DOHH2 (cell line): ENCODE measurements at regions not wholly inside any gene's neighbourhood (a gene's known extent, or its start where the extent isn't known, plus 50 kb on each side); places are given as distances from the start of the nearest gene placed in this dataset.

Source experiments
- CTCF ChIP-seq: fragments of 200-600 bp; sonication (generic); IDR thresholded peaks from one replicate; pipeline ENCODE4 v1.5.1; 2014; ENCODE audit warnings: antibody characterized with exemption, mild to moderate bottlenecking, low read depth, low read length; ENCODE audit not compliant: poor library complexity, severe bottlenecking
- EZH2phosphoT487 ChIP-seq: fragments of 200-600 bp; sonication (generic); IDR thresholded peaks from 2 replicates; pipeline ENCODE4 v1.6.1; 2017; ENCODE audit warnings: borderline replicate concordance, mild to moderate bottlenecking, antibody characterized with exemption, low read length, moderate library complexity, mixed read lengths

GRCh38 chr10:71077143-71077581 is 135.2 kb upstream of the UNC5B start:
- TF ChIP-seq CTCF, result no peak
- no peak for TF ChIP-seq EZH2phosphoT487
